K562 (cell line): ENCODE measurements at regions not wholly inside any gene's neighbourhood (a gene's known extent, or its start where the extent isn't known, plus 50 kb on each side); places are given as distances from the start of the nearest gene placed in this dataset.

Experiments
- BHLHE40 ChIP-seq: IDR thresholded peaks from 2 replicates; pipeline ENCODE4 v1.6.1; 2011; ENCODE audit warnings: low read length, improper control_type of control experiment
- CEBPG ChIP-seq, 3 experiments: fragments of 200-800 bp in 1 of 3; sonication (Bioruptor generic) in 1 of 3; sonication (generic) in 1 of 3; formaldehyde crosslinking in 1 of 3; IDR thresholded peaks in 2 of 3; conservative IDR thresholded peaks in 1 of 3; 2 replicates each; pipeline versions ENCODE4 v1.6.1 to v1.8.0; 2016 to 2022; ENCODE audit warnings: missing compliant biosample characterization in 2 of 3, missing genetic modification characterization in 2 of 3, mild to moderate bottlenecking in 1 of 3, missing genetic modification reagents in 1 of 3
- CHD1 ChIP-seq: fragments of 200-600 bp; sonication (generic); IDR thresholded peaks from one replicate; pipeline ENCODE4 v1.6.1; 2012; ENCODE audit warnings: mild to moderate bottlenecking, moderate library complexity, low read length, inconsistent platforms
- CREB3 ChIP-seq: fragments of 450-650 bp; conservative IDR thresholded peaks from 2 replicates; pipeline ENCODE4 v1.6.1; 2016; ENCODE audit warnings: missing genetic modification characterization, low read depth, mild to moderate bottlenecking, missing compliant biosample characterization, moderate library complexity
- CREBBP ChIP-seq: IDR thresholded peaks from one replicate; pipeline ENCODE4 v1.6.1; 2012; ENCODE audit warnings: low read depth, mild to moderate bottlenecking, control low read depth, inconsistent platforms, low read length
- ELF1 ChIP-seq: fragments of 200-800 bp; sonication (Bioruptor generic); IDR thresholded peaks from 2 replicates; pipeline ENCODE4 v1.6.1; 2016; ENCODE audit warnings: missing genetic modification characterization, missing compliant biosample characterization
- GABPA ChIP-seq: fragments of 200-800 bp; sonication (Bioruptor generic); conservative IDR thresholded peaks from 2 replicates; pipeline ENCODE4 v1.6.1; 2016; ENCODE audit warnings: low read depth, missing genetic modification characterization, missing compliant biosample characterization
- GATAD2A ChIP-seq: fragments of 450-650 bp; IDR thresholded peaks from 2 replicates; pipeline ENCODE4 v1.6.1; 2017
- HDAC2 ChIP-seq: fragments of 450-650 bp; IDR thresholded peaks from 2 replicates; pipeline ENCODE4 v1.6.1; 2016; ENCODE audit warnings: mild to moderate bottlenecking
- KDM2B ChIP-seq: fragments of 250-450 bp; sonication (Bioruptor Pico); IDR thresholded peaks from 2 replicates; pipeline ENCODE4 v1.8.0; 2021; ENCODE audit warnings: mild to moderate bottlenecking, moderate library complexity
- MAFK ChIP-seq: IDR thresholded peaks from 2 replicates; pipeline ENCODE4 v1.6.1; 2011; ENCODE audit warnings: low read length, improper control_type of control experiment
- NFRKB ChIP-seq: fragments of 450-650 bp; IDR thresholded peaks from 2 replicates; pipeline ENCODE4 v1.6.1; 2016; ENCODE audit warnings: low read depth
- NR2C2 ChIP-seq, 2 experiments: fragments of 200-800 bp in 1 of 2; sonication (Bioruptor generic) in 1 of 2; sonication (generic) in 1 of 2; formaldehyde crosslinking in 1 of 2; IDR thresholded peaks; 2 replicates each; pipeline versions ENCODE4 v1.6.1 to v1.8.0; 2016 to 2022; ENCODE audit warnings: mild to moderate bottlenecking in 1 of 2, missing compliant biosample characterization in 1 of 2, missing genetic modification characterization in 1 of 2, missing genetic modification reagents in 1 of 2
- RBFOX2 ChIP-seq: fragments of 200-400 bp; formaldehyde crosslinking; IDR thresholded peaks from 2 replicates; pipeline ENCODE4 v1.6.1; 2017; ENCODE audit warnings: low read depth, mild to moderate bottlenecking, low read length, moderate library complexity
- SRSF9 ChIP-seq: fragments of 200-400 bp; formaldehyde crosslinking; IDR thresholded peaks from 2 replicates; pipeline ENCODE4 v1.6.1; 2017; ENCODE audit warnings: low read depth, low read length, borderline replicate concordance
- TFE3 ChIP-seq: fragments of 450-650 bp; formaldehyde crosslinking; IDR thresholded peaks from 2 replicates; pipeline ENCODE4 v1.4.0; 2020; ENCODE audit warnings: mild to moderate bottlenecking, mixed read lengths
- ZBTB9 ChIP-seq: fragments of 450-650 bp; formaldehyde crosslinking; IDR thresholded peaks from 2 replicates; pipeline ENCODE4 v1.4.0; 2020; ENCODE audit warnings: mild to moderate bottlenecking, moderate library complexity
- ZFX ChIP-seq: sonication (generic); formaldehyde crosslinking; IDR thresholded peaks from 2 replicates; pipeline ENCODE4 v1.8.0; 2022; ENCODE audit warnings: mild to moderate bottlenecking, missing genetic modification reagents, moderate library complexity
- ZNF584 ChIP-seq: fragments of 200-800 bp; sonication (Bioruptor generic); IDR thresholded peaks from 2 replicates; pipeline ENCODE4 v1.6.1; 2016; ENCODE audit warnings: low read depth, mild to moderate bottlenecking, missing genetic modification characterization, missing compliant biosample characterization
- ZNF589 ChIP-seq: fragments of 200-800 bp; sonication (Bioruptor generic); IDR thresholded peaks from 2 replicates; pipeline ENCODE4 v1.6.1; 2016; ENCODE audit warnings: low read depth, missing genetic modification characterization, missing compliant biosample characterization
- TF ChIP-seq, protein P1 (sequence below): sonication (generic); IDR thresholded peaks from 2 replicates; pipeline ENCODE4 v1.6.1; 2016
- TF ChIP-seq, protein P2 (sequence below): fragments of 450-650 bp; IDR thresholded peaks from 2 replicates; pipeline ENCODE4 v1.6.1; 2016; ENCODE audit warnings: low read depth, mild to moderate bottlenecking, moderate library complexity

DNA sequence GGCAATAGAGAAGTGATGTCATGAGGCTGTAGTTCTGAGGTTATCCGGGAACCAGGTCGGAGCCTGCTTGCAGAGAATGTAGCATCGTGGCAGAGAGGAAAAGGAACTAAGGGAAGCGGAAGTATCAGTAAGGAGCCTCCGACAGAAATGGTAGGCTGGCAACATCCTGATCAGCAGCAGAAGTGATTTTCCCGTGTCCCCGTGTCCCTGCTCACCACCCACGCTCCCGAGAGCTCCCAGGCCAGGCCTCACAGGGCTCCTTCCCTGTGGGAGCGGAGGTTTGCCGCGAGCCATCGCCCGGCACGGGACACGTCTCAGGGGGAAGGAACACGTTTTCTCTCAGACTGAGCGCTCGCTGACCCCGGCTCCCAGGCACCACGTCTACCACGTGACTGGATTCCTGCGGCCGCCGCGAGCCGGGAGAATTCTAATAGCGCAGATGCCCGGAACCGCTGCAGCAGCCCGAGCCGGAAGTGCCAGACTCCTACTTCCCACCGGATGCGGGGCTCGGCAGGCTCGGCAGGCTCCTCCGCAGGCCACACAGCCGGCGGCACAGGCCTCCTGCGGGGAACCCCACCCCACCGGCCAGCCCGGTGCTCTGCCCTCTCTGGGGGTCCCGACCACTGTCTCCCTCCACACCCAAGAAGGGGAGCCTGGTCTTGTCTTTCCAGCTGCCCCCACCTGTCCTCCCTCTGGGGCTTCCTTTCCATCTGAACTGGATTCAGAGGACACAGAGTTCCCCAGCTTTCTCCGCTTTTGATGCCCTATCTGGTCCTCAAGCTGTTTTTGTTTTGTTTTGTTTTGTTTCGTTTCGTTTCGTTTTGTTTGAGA is 99.3 kb downstream of the BDH1 start (continued):
- TF ChIP-seq RBFOX2 (peak; percentile 78), CREB3 (tag) (no peak), ELF1 (peak; percentile 74), ZNF589 (0 out of 2 replicates have a peak, but pooled peaks have one; percentile 44), HDAC2 (no peak), NR2C2 (CRISPR knock-in tag; IDR thresholded peaks at IDR 0.05) (no peak), NR2C2 (tag; IDR thresholded peaks at IDR 0.05) (peak; percentile 65), GABPA (tag) (peak; percentile 90), MAFK (no peak), ZNF584 (CRISPR knock-in tag) (0 out of 2 replicates have a peak, but pooled peaks have one; percentile 50), GATAD2A (no peak), ZBTB9 (CRISPR knock-in tag) (peak; percentile 58; the same call in 1 of the 2 replicates), BHLHE40 (peak; percentile 70), ZFX (CRISPR knock-in tag) (peak; percentile 73), TFE3 (CRISPR knock-in tag) (peak; percentile 96), CEBPG (CRISPR knock-in tag; IDR thresholded peaks at IDR 0.05) (0 out of 2 replicates have a peak, but pooled peaks have one; percentile 11), CEBPG (tag; conservative IDR thresholded peaks at IDR 0.05 in 1 of 2, IDR thresholded peaks at IDR 0.05 in 1 of 2) (no peak), CREBBP (no peak), KDM2B (CRISPR knock-in tag) (0 out of 2 replicates have a peak, but pooled peaks have one; percentile 14), CHD1 (no peak), NFRKB (no peak), SRSF9 (no peak)
- TF ChIP-seq, protein P1, sequence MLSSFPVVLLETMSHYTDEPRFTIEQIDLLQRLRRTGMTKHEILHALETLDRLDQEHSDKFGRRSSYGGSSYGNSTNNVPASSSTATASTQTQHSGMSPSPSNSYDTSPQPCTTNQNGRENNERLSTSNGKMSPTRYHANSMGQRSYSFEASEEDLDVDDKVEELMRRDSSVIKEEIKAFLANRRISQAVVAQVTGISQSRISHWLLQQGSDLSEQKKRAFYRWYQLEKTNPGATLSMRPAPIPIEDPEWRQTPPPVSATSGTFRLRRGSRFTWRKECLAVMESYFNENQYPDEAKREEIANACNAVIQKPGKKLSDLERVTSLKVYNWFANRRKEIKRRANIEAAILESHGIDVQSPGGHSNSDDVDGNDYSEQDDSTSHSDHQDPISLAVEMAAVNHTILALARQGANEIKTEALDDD: no peak
- TF ChIP-seq, protein P2, sequence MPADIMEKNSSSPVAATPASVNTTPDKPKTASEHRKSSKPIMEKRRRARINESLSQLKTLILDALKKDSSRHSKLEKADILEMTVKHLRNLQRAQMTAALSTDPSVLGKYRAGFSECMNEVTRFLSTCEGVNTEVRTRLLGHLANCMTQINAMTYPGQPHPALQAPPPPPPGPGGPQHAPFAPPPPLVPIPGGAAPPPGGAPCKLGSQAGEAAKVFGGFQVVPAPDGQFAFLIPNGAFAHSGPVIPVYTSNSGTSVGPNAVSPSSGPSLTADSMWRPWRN: peak; percentile 78
